Colonic mucosa (tissue), 4 donors: ENCODE measurements at regions not wholly inside any gene's neighbourhood (a gene's known extent, or its start where the extent isn't known, plus 50 kb on each side); places are given as distances from the start of the nearest gene placed in this dataset.
"Not testable (repeated sequence)": the region's sequence is repeated elsewhere in the genome, so short reads cannot be mapped to it uniquely, and the experiment has no call there.

Experiments
- DNase-seq: peaks from one replicate; pipeline ENCODE4 v3.0.0-alpha.2; 2020
- H3K27ac ChIP-seq: fragments of 200-600 bp; one replicate; pipeline ENCODE4 v1.8.0; 2021
- H3K27me3 ChIP-seq: fragments of 200-600 bp; one replicate; pipeline ENCODE4 v1.8.0; 2021
- H3K36me3 ChIP-seq: fragments of 200-600 bp; one replicate; pipeline ENCODE4 v1.8.0; 2021
- H3K4me1 ChIP-seq: fragments of 200-600 bp; one replicate; pipeline ENCODE4 v1.8.0; 2021; ENCODE audit warnings: mild to moderate bottlenecking
- H3K4me3 ChIP-seq: fragments of 200-600 bp; one replicate; pipeline ENCODE4 v1.8.0; 2021
- H3K9ac ChIP-seq, 2 donors: one replicate each; pipeline ENCODE4 v1.7.0; 2013; ENCODE audit warnings: control low read depth in 2 of 2, low read depth in 2 of 2, low read length in 2 of 2
- H3K9me3 ChIP-seq: fragments of 200-600 bp; one replicate; pipeline ENCODE4 v1.8.0; 2021
- intact Hi-C: fragments of 100-400 bp; cut with DNase I; formaldehyde crosslinking; loops from one replicate; pipeline ENCODE4 v1.14.1; 2022
- TF ChIP-seq, protein P1 (sequence below): fragments of 200-600 bp; IDR thresholded peaks from one replicate; pipeline ENCODE4 v1.8.0; 2022; ENCODE audit warnings: antibody characterized with exemption, mild to moderate bottlenecking
- donor health status: healthy.
- donor health status: DM: no; HTN: no; CAD: no.
- donor health status: DM: no; HTN: no; CAD: no.

GRCh38 chr12:46698003-46698402 is 127.8 kb downstream of the SLC38A4 start:
- TF ChIP-seq, protein P1, sequence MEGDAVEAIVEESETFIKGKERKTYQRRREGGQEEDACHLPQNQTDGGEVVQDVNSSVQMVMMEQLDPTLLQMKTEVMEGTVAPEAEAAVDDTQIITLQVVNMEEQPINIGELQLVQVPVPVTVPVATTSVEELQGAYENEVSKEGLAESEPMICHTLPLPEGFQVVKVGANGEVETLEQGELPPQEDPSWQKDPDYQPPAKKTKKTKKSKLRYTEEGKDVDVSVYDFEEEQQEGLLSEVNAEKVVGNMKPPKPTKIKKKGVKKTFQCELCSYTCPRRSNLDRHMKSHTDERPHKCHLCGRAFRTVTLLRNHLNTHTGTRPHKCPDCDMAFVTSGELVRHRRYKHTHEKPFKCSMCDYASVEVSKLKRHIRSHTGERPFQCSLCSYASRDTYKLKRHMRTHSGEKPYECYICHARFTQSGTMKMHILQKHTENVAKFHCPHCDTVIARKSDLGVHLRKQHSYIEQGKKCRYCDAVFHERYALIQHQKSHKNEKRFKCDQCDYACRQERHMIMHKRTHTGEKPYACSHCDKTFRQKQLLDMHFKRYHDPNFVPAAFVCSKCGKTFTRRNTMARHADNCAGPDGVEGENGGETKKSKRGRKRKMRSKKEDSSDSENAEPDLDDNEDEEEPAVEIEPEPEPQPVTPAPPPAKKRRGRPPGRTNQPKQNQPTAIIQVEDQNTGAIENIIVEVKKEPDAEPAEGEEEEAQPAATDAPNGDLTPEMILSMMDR: no peak
- H3K27me3 ChIP-seq: no peaks in the 10 kb centered on the region
- intact Hi-C loops: no loop called here
- H3K27ac ChIP-seq: no peak overlapping the region
- H3K9me3 ChIP-seq: no peaks in the 10 kb centered on the region
- no peaks in the 10 kb centered on the region for H3K4me1 ChIP-seq
- DNase-seq: no peak
- H3K9ac ChIP-seq: no peak overlapping the region
- H3K36me3 ChIP-seq: no peaks in the 10 kb centered on the region
- H3K4me3 ChIP-seq: no peak overlapping the region

GRCh38 chr12:46693518-46693917 is 132.3 kb downstream of the SLC38A4 start:
- H3K9ac ChIP-seq: no peak overlapping the region
- intact Hi-C loops: no loop called here
- H3K4me3 ChIP-seq: no peak overlapping the region
- no peak for DNase-seq
- TF ChIP-seq, protein P1: no peak
- no peaks in the 10 kb centered on the region for H3K27me3 ChIP-seq
- no peaks in the 10 kb centered on the region for H3K9me3 ChIP-seq
- H3K27ac ChIP-seq: no peak overlapping the region
- no peaks in the 10 kb centered on the region for H3K4me1 ChIP-seq
- no peaks in the 10 kb centered on the region for H3K36me3 ChIP-seq

- intact Hi-C loops: no loop called here
- H3K4me3 ChIP-seq: no peak overlapping the region
- H3K9me3 ChIP-seq: no peaks in the 10 kb centered on the region
- H3K27me3 ChIP-seq: no peaks in the 10 kb centered on the region
- H3K4me1 ChIP-seq: no peaks in the 10 kb centered on the region
- H3K9ac ChIP-seq: no peak overlapping the region
- no peak for DNase-seq
- TF ChIP-seq, protein P1: no peak
- H3K27ac ChIP-seq: no peak overlapping the region
- no peaks in the 10 kb centered on the region for H3K36me3 ChIP-seq
These were observed 132.8 kb downstream of the SLC38A4 start for GRCh38 chr12:46693034-46693433.

DNA sequence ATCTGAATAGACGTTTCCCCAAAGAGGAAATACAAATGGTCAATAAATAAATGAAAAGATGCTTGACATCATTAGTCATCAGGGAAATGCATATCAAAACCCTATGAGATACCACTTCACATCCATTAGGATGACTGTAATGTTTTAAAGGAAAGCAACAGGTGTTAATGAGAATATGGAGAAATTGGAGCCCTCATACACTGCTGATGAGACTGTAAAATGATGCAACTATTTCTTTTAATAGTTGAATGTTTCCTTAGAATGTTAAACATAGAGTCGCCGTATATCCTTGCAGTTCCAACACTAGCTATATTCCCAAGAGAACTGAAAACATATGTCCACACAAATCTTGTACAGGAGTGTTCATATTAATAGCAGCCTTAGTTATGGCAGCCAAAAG is 133.2 kb downstream of the SLC38A4 start:
- H3K4me3 ChIP-seq: no peak overlapping the region
- H3K4me1 ChIP-seq: no peaks in the 10 kb centered on the region
- H3K9ac ChIP-seq: no peak overlapping the region
- TF ChIP-seq, protein P1: no peak
- no peak overlapping the region for H3K27ac ChIP-seq
- H3K9me3 ChIP-seq: no peaks in the 10 kb centered on the region
- H3K27me3 ChIP-seq: no peaks in the 10 kb centered on the region
- no peaks in the 10 kb centered on the region for H3K36me3 ChIP-seq
- intact Hi-C loops: no loop called here
- DNase-seq: no peak

GRCh38 chr12:46686267-46686942 is 139.4 kb downstream of the SLC38A4 start:
- no peaks in the 10 kb centered on the region for H3K9me3 ChIP-seq
- TF ChIP-seq, protein P1: no peak
- no peak overlapping the region for H3K4me3 ChIP-seq
- H3K9ac ChIP-seq: no peak overlapping the region
- no peaks in the 10 kb centered on the region for H3K36me3 ChIP-seq
- H3K27ac ChIP-seq: no peak overlapping the region
- no peaks in the 10 kb centered on the region for H3K4me1 ChIP-seq
- H3K27me3 ChIP-seq: no peaks in the 10 kb centered on the region
- intact Hi-C loops: no loop called here
- DNase-seq: no peak

GRCh38 chr12:46684243-46684642 is 141.6 kb downstream of the SLC38A4 start:
- H3K36me3 ChIP-seq, H3K9me3 ChIP-seq, H3K27me3 ChIP-seq, H3K4me3 ChIP-seq, H3K9ac ChIP-seq, H3K27ac ChIP-seq, DNase-seq, H3K4me1 ChIP-seq, intact Hi-C loops: not testable (repeated sequence)
